CD4-positive, alpha-beta T cell (primary cell): ENCODE measurements at regions not wholly inside any gene's neighbourhood (a gene's known extent, or its start where the extent isn't known, plus 50 kb on each side); places are given as distances from the start of the nearest gene placed in this dataset.

Source experiments
- ATAC-seq: fragments of 200-7000 bp; cut with Tn5 transposase; one replicate; pipeline ENCODE4 v1.10.0; 2022; ENCODE audit warnings: mild to moderate bottlenecking; ENCODE audit not compliant: poor library complexity
- CTCF ChIA-PET: fragments of 350-600 bp; sonication (Branson Sonifier 250); formaldehyde crosslinking; loops from one replicate; lab custom pipeline; 2021; ENCODE audit warnings: antibody characterized with exemption, inconsistent platforms; lab: Charles Lee
- POLR2A ChIA-PET: fragments of 350-600 bp; sonication (Branson Sonifier 250); formaldehyde crosslinking; loops from one replicate; lab custom pipeline; 2021; ENCODE audit warnings: antibody characterized with exemption, inconsistent platforms; lab: Charles Lee
- DNase-seq, 14 experiments: peaks; one replicate each; pipeline ENCODE4 v3.0.0-alpha.2; 2013 to 2020; ENCODE audit warnings: mixed read lengths in 2 of 14
- H3K27ac ChIP-seq, 2 donors: one replicate each; pipeline versions ENCODE4 v1.5.1 to v1.7.0; 2013; ENCODE audit warnings: low read length in 2 of 2, low read depth in 1 of 2, mild to moderate bottlenecking in 1 of 2
- H3K27me3 ChIP-seq, 2 experiments: 1 replicate in 1 of 2; 2 replicates in 1 of 2; pipeline versions ENCODE4 v1.6.1 to v1.7.0; 2013; ENCODE audit warnings: low read length in 2 of 2, control low read depth in 1 of 2, mild to moderate bottlenecking in 1 of 2, moderate library complexity in 1 of 2; ENCODE audit not compliant: insufficient read depth in 2 of 2, control insufficient read depth in 1 of 2
- H3K36me3 ChIP-seq: one replicate; pipeline ENCODE4 v1.6.1; 2013; ENCODE audit warnings: low read length, control low read depth; ENCODE audit not compliant: insufficient read depth
- H3K4me1 ChIP-seq: one replicate; pipeline ENCODE4 v1.6.1; 2013; ENCODE audit warnings: low read length, control low read depth; ENCODE audit not compliant: insufficient read depth
- H3K4me3 ChIP-seq: one replicate; pipeline ENCODE4 v1.5.1; 2013; ENCODE audit warnings: mild to moderate bottlenecking, low read length, moderate library complexity
- H3K9me3 ChIP-seq, 2 experiments: 1 replicate in 1 of 2; 2 replicates in 1 of 2; pipeline versions ENCODE4 v1.6.1 to v1.7.0; 2013; ENCODE audit warnings: low read length in 2 of 2, mild to moderate bottlenecking in 2 of 2, control low read depth in 1 of 2, moderate library complexity in 1 of 2; ENCODE audit not compliant: control insufficient read depth in 1 of 2, insufficient read depth in 1 of 2
- H3K27ac Mint-ChIP-seq: one replicate; pipeline ENCODE4 v1.8.0; 2020; ENCODE audit warnings: mixed read lengths
- H3K27me3 Mint-ChIP-seq: one replicate; pipeline ENCODE4 v1.8.0; 2021; ENCODE audit warnings: mixed read lengths
- H3K36me3 Mint-ChIP-seq: one replicate; pipeline ENCODE4 v1.8.0; 2021; ENCODE audit warnings: low read depth, mixed read lengths
- H3K4me1 Mint-ChIP-seq: one replicate; pipeline ENCODE4 v1.8.0; 2021; ENCODE audit warnings: low read depth, mixed read lengths
- H3K4me3 Mint-ChIP-seq: one replicate; pipeline ENCODE4 v1.8.0; 2020; ENCODE audit warnings: mild to moderate bottlenecking, mixed read lengths
- H3K9me3 Mint-ChIP-seq: one replicate; pipeline ENCODE4 v1.8.0; 2020; ENCODE audit warnings: mixed read lengths
- CTCF ChIP-seq: fragments of 200-600 bp; IDR thresholded peaks from one replicate; pipeline ENCODE4 v1.8.0; 2022; ENCODE audit warnings: antibody characterized with exemption, mild to moderate bottlenecking
- intact Hi-C, 2 experiments: fragments of 100-400 bp; cut with DNase I in 1 of 2; cut with micrococcal nuclease in 1 of 2; formaldehyde crosslinking; loops; one replicate each; pipeline versions ENCODE4 v1.15.1 to v1.9.0; 2023 to 2025; cut with DNase I, micrococcal nuclease

DNA sequence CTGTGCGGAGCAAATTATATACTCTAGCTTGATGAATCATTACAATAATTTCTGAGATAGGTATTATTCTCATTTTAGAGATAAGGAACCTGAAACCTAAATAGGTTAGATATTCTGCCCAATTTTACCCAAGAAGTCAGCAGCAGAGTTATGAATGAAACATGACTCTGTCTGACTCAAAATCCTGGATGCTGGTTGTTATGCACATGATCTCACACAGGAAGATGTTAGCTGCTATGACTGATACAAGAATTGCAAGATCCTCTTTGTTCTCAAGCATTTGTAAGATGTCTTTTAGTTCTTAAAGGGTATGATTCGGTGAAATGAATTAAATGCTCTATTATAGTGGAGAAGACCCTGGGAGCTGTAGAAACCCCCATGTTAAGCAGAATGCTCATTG is 447.8 kb downstream of the KIF2B start:
- Mint-ChIP-seq H3K36me3 (no peaks in the 10 kb centered on the region), H3K27me3 (no peaks in the 10 kb centered on the region), H3K9me3 (peaks cover 15% of the 10 kb centered on the region), H3K4me1 (no peaks in the 10 kb centered on the region), H3K4me3 (no peak overlapping the region), H3K27ac (no peak overlapping the region)
- intact Hi-C loops = no loop called here
- no peak for TF ChIP-seq CTCF
- DNase-seq = no peak
- H3K27me3 ChIP-seq = no peaks in the 10 kb centered on the region
- H3K4me1 ChIP-seq = no peaks in the 10 kb centered on the region
- no peaks in the 10 kb centered on the region for H3K36me3 ChIP-seq
- H3K4me3 ChIP-seq = no peak overlapping the region
- H3K9me3 ChIP-seq = peaks cover 0 to 4% of the 10 kb centered on the region in 2 experiments
- H3K27ac ChIP-seq = no peak overlapping the region
- ChIA-PET POLR2A (no interaction called here), CTCF (no interaction called here)
- ATAC-seq = no peak

GRCh38 chr17:54277868-54278267 is 455.1 kb downstream of the KIF2B start:
- H3K4me3 ChIP-seq = no peak overlapping the region
- DNase-seq (no peak), ATAC-seq (no peak)
- no peak overlapping the region for H3K27ac ChIP-seq
- H3K36me3 ChIP-seq = no peaks in the 10 kb centered on the region
- H3K9me3 Mint-ChIP-seq = peaks cover 8% of the 10 kb centered on the region
- POLR2A ChIA-PET = no interaction called here
- intact Hi-C loops = no loop called here
- CTCF ChIA-PET = no interaction called here
- H3K4me3 Mint-ChIP-seq = no peak overlapping the region
- no peak overlapping the region for H3K27ac Mint-ChIP-seq
- no peak for TF ChIP-seq CTCF
- no peaks in the 10 kb centered on the region for H3K27me3 ChIP-seq
- H3K4me1 ChIP-seq = no peaks in the 10 kb centered on the region
- no peaks in the 10 kb centered on the region for H3K4me1 Mint-ChIP-seq
- no peaks in the 10 kb centered on the region for H3K27me3 Mint-ChIP-seq
- H3K36me3 Mint-ChIP-seq = no peaks in the 10 kb centered on the region
- no peaks in the 10 kb centered on the region for H3K9me3 ChIP-seq

- DNase-seq = no peak
- H3K27ac Mint-ChIP-seq = no peak overlapping the region
- Histone ChIP-seq H3K27me3 (no peaks in the 10 kb centered on the region), H3K4me3 (no peak overlapping the region), H3K9me3 (no peaks in the 10 kb centered on the region), H3K36me3 (no peaks in the 10 kb centered on the region), H3K4me1 (no peaks in the 10 kb centered on the region), H3K27ac (no peak overlapping the region)
- no peaks in the 10 kb centered on the region for H3K27me3 Mint-ChIP-seq
- no peaks in the 10 kb centered on the region for H3K4me1 Mint-ChIP-seq
- no peaks in the 10 kb centered on the region for H3K36me3 Mint-ChIP-seq
- POLR2A ChIA-PET = interaction anchor here (0.7 kb wide), 1 partner anchor 21 kb away, joined by 3 read pairs; no protein-coding TSS in a partner anchor
- peaks cover 5% of the 10 kb centered on the region for H3K9me3 Mint-ChIP-seq
- H3K4me3 Mint-ChIP-seq = no peak overlapping the region
- no peak for ATAC-seq
- TF ChIP-seq CTCF = no peak
- intact Hi-C loops = no loop called here
- CTCF ChIA-PET = no interaction called here
Measured at GRCh38 chr17:54280741-54281140, 458.0 kb downstream of the KIF2B start.
